GM21360 (cell line): ENCODE measurements at regions not wholly inside any gene's neighbourhood (a gene's known extent, or its start where the extent isn't known, plus 50 kb on each side); places are given as distances from the start of the nearest gene placed in this dataset.
A peak's percentile ranks its signal among the peaks of the same experiment; 100 is the strongest.

Source experiments
- ATAC-seq: cut with Tn5 transposase; IDR thresholded peaks from one replicate; pipeline ENCODE4 v1.9.1; 2021; ENCODE audit warnings: mild to moderate bottlenecking, moderate library complexity; ENCODE audit not compliant: unreplicated experiment

- ATAC-seq: no peak
These were observed 75.3 kb upstream of the ASTN2 start for GRCh38 chr9:117490199-117490598.

GRCh38 chr9:117488659-117489058 lies 73.8 kb upstream of the ASTN2 start:
- no peak for ATAC-seq

- ATAC-seq: peak; percentile 99
These were observed 72.8 kb upstream of the ASTN2 start for GRCh38 chr9:117487555-117488175.

- ATAC-seq: no peak
These were observed 71.6 kb upstream of the ASTN2 start for GRCh38 chr9:117486426-117486825.

- no peak for ATAC-seq
These were observed 70.3 kb upstream of the ASTN2 start for GRCh38 chr9:117485176-117485575.

GRCh38 chr9:117480729-117481128 lies 65.9 kb upstream of the ASTN2 start:
- ATAC-seq: no peak

GRCh38 chr9:117480253-117480652 lies 65.4 kb upstream of the ASTN2 start:
- ATAC-seq: no peak

GRCh38 chr9:117473293-117473692 lies 58.4 kb upstream of the ASTN2 start:
- ATAC-seq: no peak

- ATAC-seq: no peak
These were observed 56.0 kb upstream of the ASTN2 start for GRCh38 chr9:117470902-117471301.

GRCh38 chr9:117470455-117470854 lies 55.6 kb upstream of the ASTN2 start:
- ATAC-seq: no peak

GRCh38 chr9:117466111-117466510 lies 51.3 kb upstream of the ASTN2 start:
- ATAC-seq: no peak

- ATAC-seq: no peak
These were observed 50.8 kb upstream of the ASTN2 start for GRCh38 chr9:117465706-117466105.

GRCh38 chr9:117464941-117465616 lies 50.2 kb upstream of the ASTN2 start:
- ATAC-seq: no peak
